ENCODE measurements at regions not wholly inside any gene's neighbourhood (a gene's known extent, or its start where the extent isn't known, plus 50 kb on each side); places are given as distances from the start of the nearest gene placed in this dataset.

DNA sequence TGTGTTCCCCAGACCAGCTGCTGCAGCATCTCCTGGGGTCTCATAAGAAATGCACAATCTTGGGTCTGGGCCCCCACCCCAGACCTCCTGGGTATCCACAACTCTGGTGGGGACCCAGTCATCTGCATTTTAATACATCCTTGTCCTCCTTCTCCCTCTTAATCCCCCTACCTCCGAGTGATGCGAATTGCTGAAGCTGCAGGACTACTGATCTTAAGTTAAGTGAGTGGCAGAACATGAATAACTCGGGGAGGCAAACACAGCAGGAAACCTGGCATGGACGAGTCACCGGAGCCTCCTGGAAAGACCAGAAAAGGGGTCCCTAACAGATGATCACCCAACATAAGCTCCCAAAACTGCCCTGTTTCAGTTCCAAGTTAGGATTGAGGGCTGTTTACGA, 283.2 kb upstream of the MGAT5 start:
- no peak overlapping the region for H3K27ac Mint-ChIP-seq (ENCODE audit: unreplicated experiment)
- no peaks in the 10 kb centered on the region for H3K4me1 Mint-ChIP-seq
- no peak overlapping the region for H3K4me3 Mint-ChIP-seq
- H3K9me3 Mint-ChIP-seq, result no peaks in the 10 kb centered on the region
- peaks cover 11% of the 10 kb centered on the region for H3K27me3 Mint-ChIP-seq (ENCODE audit: low read depth)
- H3K36me3 Mint-ChIP-seq (ENCODE audit: low read depth), result no peaks in the 10 kb centered on the region
- no peak for DNase-seq (ENCODE audit: low read depth, low spot score)
- TF ChIP-seq CTCF (conservative IDR thresholded peaks at IDR 0.05), result no peak

DNA sequence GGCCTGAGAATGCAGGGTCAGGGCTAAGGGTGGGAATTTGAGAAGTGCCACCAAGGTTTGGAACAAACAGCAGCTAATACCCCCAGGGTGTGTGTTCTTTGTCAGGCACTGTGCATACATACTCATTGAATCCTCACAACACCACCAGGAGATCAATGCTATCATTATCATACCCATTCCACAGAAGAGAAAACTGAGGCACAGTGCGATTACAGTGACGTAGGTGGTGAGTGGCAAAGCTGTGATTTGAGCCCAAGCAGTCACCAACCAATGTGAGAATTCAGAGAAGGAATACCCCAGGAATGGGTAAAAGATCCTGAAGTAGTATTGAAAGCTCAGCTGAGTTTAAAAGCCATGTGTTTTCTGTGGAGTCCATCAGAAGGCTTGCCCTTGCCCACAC, 281.6 kb upstream of the MGAT5 start:
- Mint-ChIP-seq H3K4me3 (no peak overlapping the region), H3K27me3 (ENCODE audit: low read depth) (peaks cover 13% of the 10 kb centered on the region), H3K27ac (ENCODE audit: unreplicated experiment) (no peak overlapping the region), H3K4me1 (no peaks in the 10 kb centered on the region), H3K36me3 (ENCODE audit: low read depth) (no peaks in the 10 kb centered on the region), H3K9me3 (no peaks in the 10 kb centered on the region)
- DNase-seq (ENCODE audit: low read depth, low spot score), result no peak
- TF ChIP-seq CTCF (conservative IDR thresholded peaks at IDR 0.05), result no peak

GRCh38 chr2:133972786-133973185, 281.1 kb upstream of the MGAT5 start:
- TF ChIP-seq CTCF (conservative IDR thresholded peaks at IDR 0.05), result no peak
- Mint-ChIP-seq H3K4me1 (no peaks in the 10 kb centered on the region), H3K36me3 (ENCODE audit: low read depth) (no peaks in the 10 kb centered on the region), H3K4me3 (no peak overlapping the region), H3K27me3 (ENCODE audit: low read depth) (peaks cover 13% of the 10 kb centered on the region), H3K27ac (ENCODE audit: unreplicated experiment) (no peak overlapping the region), H3K9me3 (no peaks in the 10 kb centered on the region)
- DNase-seq (ENCODE audit: low read depth, low spot score), result no peak

GRCh38 chr2:133974353-133974752, 279.5 kb upstream of the MGAT5 start:
- TF ChIP-seq CTCF (conservative IDR thresholded peaks at IDR 0.05), result no peak
- no peaks in the 10 kb centered on the region for H3K36me3 Mint-ChIP-seq (ENCODE audit: low read depth)
- H3K9me3 Mint-ChIP-seq, result no peaks in the 10 kb centered on the region
- DNase-seq (ENCODE audit: low read depth, low spot score), result no peak
- peaks cover 11% of the 10 kb centered on the region for H3K27me3 Mint-ChIP-seq (ENCODE audit: low read depth)
- H3K4me1 Mint-ChIP-seq, result no peaks in the 10 kb centered on the region
- H3K27ac Mint-ChIP-seq (ENCODE audit: unreplicated experiment), result no peak overlapping the region
- no peak overlapping the region for H3K4me3 Mint-ChIP-seq

GRCh38 chr2:133975135-133975534, 278.7 kb upstream of the MGAT5 start:
- TF ChIP-seq CTCF (conservative IDR thresholded peaks at IDR 0.05), result no peak
- peaks cover 11% of the 10 kb centered on the region for H3K27me3 Mint-ChIP-seq (ENCODE audit: low read depth)
- H3K4me1 Mint-ChIP-seq, result no peaks in the 10 kb centered on the region
- DNase-seq (ENCODE audit: low read depth, low spot score), result no peak
- no peak overlapping the region for H3K27ac Mint-ChIP-seq (ENCODE audit: unreplicated experiment)
- H3K4me3 Mint-ChIP-seq, result no peak overlapping the region
- H3K9me3 Mint-ChIP-seq, result no peaks in the 10 kb centered on the region
- H3K36me3 Mint-ChIP-seq (ENCODE audit: low read depth), result no peaks in the 10 kb centered on the region

All from neural crest cell (in vitro differentiated cells).